SKM-1 (cell line): ENCODE measurements at regions not wholly inside any gene's neighbourhood (a gene's known extent, or its start where the extent isn't known, plus 50 kb on each side); places are given as distances from the start of the nearest gene placed in this dataset.

Source experiments
- DNase-seq: peaks from one replicate; lab custom pipeline; 2025; ENCODE audit not compliant: unreplicated experiment; lab: John Stamatoyannopoulos, UW

GRCh38 chr3:99376926-99377325 lies 261.5 kb upstream of the COL8A1 start:
- DNase-seq, result no peak

DNA sequence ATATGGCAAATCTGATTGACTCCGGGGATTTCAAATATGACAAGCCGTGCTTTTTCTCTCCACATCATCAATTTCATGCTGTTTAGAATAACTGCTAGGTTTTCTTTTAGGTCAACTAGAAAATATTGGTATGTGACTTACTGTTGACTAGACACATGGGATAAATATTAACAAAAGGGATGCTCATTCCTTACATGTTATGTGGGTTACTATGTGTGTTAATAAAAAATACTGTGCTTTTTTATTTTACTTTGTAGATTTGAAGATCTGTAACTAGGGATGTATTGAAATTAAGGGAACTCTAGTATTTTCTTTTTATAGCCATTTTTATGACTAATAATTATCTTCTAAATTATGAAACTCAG lies 264.6 kb upstream of the COL8A1 start:
- DNase-seq, result no peak

- no peak for DNase-seq
Measured at GRCh38 chr3:99373088-99373845, 265.1 kb upstream of the COL8A1 start.

GRCh38 chr3:99366663-99367429 lies 271.5 kb upstream of the COL8A1 start:
- no peak for DNase-seq

GRCh38 chr3:99365979-99366378 lies 272.4 kb upstream of the COL8A1 start:
- no peak for DNase-seq

DNA sequence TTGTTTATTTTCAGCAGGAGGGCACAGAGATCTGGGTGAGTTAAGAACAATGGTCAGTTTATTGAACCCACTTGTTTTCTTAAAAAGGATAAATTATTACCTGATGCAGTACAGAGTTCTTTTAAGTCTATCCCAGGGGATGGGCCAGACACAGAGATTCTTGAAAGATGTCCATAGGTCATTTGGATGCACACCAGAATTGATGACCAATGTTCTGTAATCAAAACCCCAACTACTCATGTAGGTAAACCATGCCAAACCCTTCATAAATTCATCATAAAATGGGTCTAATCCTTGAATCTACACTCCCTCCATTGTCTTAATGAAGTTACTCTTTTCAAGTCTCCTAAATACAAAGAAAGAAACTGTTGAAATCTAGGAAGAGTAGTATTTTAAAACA lies 273.0 kb upstream of the COL8A1 start:
- no peak for DNase-seq

- DNase-seq, result no peak
Measured at GRCh38 chr3:99357131-99357530, 281.3 kb upstream of the COL8A1 start.

- DNase-seq, result no peak
Measured at GRCh38 chr3:99356696-99357095, 281.7 kb upstream of the COL8A1 start.

DNA sequence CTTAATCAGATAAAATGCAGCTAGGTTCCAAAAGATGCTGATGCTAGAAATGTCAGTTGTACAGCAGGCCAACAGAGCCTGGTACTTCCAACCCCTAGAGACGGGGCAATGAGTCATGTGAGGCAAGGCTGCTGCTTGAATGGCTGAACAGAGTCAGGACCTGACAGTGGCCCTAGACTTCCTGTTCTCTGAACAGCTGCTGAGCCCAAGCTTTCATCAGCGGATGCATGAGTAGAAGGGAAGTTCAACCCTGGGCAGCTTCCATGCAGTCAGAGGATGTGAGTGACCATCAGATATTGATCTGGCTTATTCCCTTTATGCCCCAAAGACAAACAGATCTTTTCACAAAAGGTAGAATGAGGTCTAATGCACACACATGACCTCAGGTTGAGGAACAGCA lies 282.9 kb upstream of the COL8A1 start:
- no peak for DNase-seq

GRCh38 chr3:99352811-99353210 lies 285.6 kb upstream of the COL8A1 start:
- no peak for DNase-seq

- DNase-seq, result no peak
Measured at GRCh38 chr3:99351122-99351521, 287.3 kb upstream of the COL8A1 start.

GRCh38 chr3:99348451-99348850 lies 289.9 kb upstream of the COL8A1 start:
- no peak for DNase-seq

DNA sequence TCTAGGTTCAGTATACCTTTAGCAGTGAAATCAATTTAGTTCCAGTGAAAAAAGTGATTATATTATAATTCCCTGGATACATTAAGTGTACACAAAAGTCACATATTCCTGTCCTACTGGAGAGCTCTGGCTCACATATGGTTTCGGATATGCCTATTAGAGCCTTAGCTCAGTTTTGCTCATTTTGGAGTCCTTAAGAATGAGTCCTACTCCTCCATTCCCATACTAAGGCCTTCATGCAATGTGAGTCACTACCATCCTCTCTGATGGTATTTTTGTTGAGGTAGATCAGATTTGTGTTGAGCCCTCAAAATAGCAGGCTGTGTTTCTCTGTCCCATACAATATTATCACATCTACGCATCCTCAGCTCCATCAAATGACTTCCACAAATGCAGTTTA lies 294.2 kb upstream of the COL8A1 start:
- no peak for DNase-seq

- DNase-seq, result no peak
Measured at GRCh38 chr3:99342383-99342782, 296.0 kb upstream of the COL8A1 start.

- no peak for DNase-seq
Measured at GRCh38 chr3:99339222-99339621, 299.2 kb upstream of the COL8A1 start.

DNA sequence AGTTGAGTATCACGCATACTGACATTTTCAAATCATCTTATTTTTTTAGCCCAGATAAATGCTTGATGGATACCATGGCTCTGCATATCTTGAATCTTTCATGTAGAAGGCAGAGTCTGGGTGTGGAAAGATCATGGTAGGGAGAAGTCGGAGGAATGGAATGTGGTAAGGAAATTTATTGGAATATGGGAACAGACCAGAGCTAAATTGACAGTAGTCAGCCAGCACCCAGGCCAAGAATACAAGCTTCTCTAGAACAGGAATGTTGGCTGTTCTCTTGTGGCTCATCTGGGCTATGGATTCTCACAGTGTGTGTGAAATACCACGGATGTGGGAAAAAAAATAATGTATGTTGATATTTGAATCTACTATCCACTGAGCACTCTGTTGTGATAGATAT lies 305.7 kb upstream of the COL8A1 start:
- DNase-seq, result no peak

GRCh38 chr3:99332276-99332675 lies 306.1 kb upstream of the COL8A1 start:
- DNase-seq, result no peak

GRCh38 chr3:99330924-99331532 lies 307.4 kb upstream of the COL8A1 start:
- no peak for DNase-seq

DNA sequence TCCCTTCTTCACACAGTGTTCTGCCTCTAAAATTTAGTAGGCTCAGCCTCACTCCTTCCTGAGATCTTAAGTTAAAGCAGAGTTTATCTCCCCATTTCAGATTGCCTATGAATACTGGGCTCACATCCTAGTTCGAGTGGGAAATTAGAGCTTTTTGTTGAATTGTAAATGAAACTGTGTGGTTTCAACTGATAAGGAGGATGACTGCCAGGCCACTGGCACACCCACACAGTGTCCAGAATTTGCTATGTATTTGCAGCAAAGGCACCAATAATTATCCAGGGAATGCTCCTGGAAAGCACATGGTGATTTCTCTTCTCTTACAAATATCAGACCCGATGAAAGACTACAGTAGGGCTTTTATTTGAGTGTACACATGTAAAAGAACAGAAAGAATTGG lies 308.1 kb upstream of the COL8A1 start:
- DNase-seq, result no peak

GRCh38 chr3:99325402-99325801 lies 313.0 kb upstream of the COL8A1 start:
- DNase-seq, result no peak

DNA sequence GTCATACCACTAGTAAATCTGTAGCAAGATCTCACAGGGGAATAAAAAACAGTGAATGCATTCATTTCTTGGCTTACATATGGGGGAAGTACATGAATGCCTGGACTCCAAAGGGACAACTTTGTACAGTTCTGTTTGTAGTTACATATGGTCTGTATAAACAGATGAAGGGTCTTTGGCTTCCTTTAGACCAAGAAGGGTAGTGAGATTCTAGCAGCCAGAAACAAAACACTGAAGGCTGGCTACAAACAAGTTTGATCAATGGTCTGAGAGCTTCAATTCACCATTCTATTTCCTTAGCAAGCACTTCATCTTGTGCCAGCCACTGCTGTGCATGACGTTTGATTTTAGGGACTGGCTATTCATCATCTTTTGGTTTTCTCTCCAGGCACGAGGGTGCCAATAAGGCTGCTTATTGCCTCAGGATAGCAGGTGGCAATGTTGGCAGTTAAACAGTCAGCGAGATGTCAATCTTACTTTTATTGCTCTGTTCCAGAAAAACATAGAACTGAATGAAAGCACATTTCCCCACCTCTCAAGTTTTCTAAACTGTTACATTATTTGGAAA lies 313.7 kb upstream of the COL8A1 start:
- DNase-seq, result no peak

DNA sequence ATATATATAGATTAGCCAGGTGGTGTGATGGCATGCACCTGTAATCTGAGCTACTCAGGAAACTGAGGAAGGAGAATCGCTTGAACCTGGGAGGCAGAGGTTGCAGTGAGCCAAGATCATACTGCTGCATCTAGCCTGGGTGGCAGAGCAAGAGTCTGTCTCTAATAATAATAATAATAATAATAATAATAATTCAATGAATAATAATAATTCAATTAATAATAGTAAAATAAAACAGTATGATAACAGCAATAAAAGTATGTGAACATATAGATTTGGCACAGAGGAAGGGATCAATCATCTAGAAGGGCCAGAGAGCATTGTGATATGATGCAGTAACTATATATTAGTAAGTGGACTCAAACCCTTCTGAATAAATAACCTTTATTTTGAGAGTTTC lies 314.5 kb upstream of the COL8A1 start:
- DNase-seq, result no peak
